ENCODE measurements at regions not wholly inside any gene's neighbourhood (a gene's known extent, or its start where the extent isn't known, plus 50 kb on each side); places are given as distances from the start of the nearest gene placed in this dataset.

DNA sequence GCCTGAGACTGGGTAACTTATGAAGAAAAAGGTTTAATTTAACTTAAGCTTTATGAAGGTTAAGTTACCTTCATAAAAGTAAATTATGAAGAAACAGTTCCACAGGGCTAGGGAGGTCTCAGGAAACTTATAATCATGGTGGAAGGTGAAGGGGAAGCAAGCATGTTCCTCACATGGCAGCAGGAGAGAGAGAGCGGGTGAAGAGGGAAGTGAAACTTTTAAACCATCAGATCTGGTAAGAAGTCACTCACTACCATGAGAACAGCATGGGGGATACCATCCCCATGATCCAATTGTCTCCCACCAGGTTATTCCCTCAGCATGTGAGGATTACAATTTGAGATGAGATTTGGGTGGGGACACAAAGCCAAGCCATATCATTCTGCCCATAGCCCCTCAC is 944.7 kb upstream of the NDST4 start:
- Histone ChIP-seq H3K27ac (ENCODE audit: low read depth in 1 of 2, low read length in 1 of 2) (no peak overlapping the region), H3K4me1 (ENCODE audit: control insufficient read depth in 5 of 5, insufficient read depth in 5 of 5, low read length in 5 of 5) (no peaks in the 10 kb centered on the region), H3K36me3 (ENCODE audit: control insufficient read depth in 4 of 4, insufficient read depth in 4 of 4, low read length in 4 of 4) (no peaks in the 10 kb centered on the region), H3K4me3 (no peak overlapping the region), H3K27me3 (ENCODE audit: control insufficient read depth in 3 of 3, insufficient read depth in 3 of 3, low read length in 2 of 3) (no peaks in the 10 kb centered on the region), H3K9ac (ENCODE audit: insufficient read depth in 1 of 2, low read length in 2 of 2) (no peak overlapping the region), H3K9me3 (ENCODE audit: control insufficient read depth in 4 of 4, insufficient read depth in 3 of 4, low read length in 3 of 4) (no peaks in the 10 kb centered on the region)
- TF ChIP-seq, protein P1, sequence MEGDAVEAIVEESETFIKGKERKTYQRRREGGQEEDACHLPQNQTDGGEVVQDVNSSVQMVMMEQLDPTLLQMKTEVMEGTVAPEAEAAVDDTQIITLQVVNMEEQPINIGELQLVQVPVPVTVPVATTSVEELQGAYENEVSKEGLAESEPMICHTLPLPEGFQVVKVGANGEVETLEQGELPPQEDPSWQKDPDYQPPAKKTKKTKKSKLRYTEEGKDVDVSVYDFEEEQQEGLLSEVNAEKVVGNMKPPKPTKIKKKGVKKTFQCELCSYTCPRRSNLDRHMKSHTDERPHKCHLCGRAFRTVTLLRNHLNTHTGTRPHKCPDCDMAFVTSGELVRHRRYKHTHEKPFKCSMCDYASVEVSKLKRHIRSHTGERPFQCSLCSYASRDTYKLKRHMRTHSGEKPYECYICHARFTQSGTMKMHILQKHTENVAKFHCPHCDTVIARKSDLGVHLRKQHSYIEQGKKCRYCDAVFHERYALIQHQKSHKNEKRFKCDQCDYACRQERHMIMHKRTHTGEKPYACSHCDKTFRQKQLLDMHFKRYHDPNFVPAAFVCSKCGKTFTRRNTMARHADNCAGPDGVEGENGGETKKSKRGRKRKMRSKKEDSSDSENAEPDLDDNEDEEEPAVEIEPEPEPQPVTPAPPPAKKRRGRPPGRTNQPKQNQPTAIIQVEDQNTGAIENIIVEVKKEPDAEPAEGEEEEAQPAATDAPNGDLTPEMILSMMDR (IDR thresholded peaks at IDR 0.05; ENCODE audit: control extremely low read depth, extremely low read depth): no peak
- ATAC-seq (ENCODE audit: insufficient read depth, low FRiP score) (no peak), DNase-seq (no peak)
- 72 to 89% methylated on average over 1 of the region's 1 CpG for WGBS, 2 donors

DNA sequence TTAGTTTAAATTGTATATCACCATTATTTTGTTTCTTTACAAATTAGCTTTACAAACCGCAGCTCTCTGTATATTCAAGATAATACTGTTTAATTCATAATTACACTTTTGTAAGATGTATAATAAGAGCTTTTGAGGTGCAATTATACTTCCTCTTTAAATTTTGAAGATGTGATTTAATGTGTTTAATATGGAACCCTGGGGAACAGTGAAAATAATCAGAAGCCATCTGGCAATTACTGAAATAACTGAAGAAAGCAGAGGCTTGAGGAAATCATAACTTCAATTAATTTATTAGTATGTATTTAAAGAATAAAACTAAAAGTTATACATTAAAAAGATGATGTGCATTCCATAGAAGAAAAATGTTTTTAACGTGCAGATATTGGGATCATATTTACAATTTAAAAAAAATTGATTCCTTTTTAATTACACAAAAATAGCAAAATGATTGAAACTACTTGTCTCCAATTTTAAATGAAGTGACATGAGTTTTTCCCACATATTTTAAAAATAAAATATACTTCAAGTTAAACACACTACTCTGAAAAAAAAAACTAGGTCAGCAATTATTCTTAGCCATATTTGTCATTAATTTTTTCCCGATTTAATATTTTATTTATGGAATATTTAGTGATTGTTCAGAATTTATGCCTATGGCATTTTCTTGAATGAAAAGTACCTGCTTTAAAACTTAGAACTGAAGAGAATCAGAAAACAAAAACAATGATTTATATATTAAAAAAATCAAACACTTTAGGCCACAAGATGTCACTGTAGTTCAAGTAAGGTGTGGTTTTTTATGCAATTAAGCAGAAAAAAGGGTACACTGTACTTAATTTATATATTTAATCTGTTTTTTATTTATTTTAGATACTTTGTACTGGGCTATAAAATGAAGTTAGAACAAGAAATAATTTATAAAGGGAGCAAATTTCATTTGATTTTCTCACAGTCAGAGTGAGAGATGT is 942.7 kb upstream of the NDST4 start:
- Histone ChIP-seq H3K36me3 (ENCODE audit: control insufficient read depth in 4 of 4, insufficient read depth in 4 of 4, low read length in 4 of 4) (no peaks in the 10 kb centered on the region), H3K9ac (ENCODE audit: insufficient read depth in 1 of 2, low read length in 2 of 2) (no peak overlapping the region), H3K27ac (ENCODE audit: low read depth in 1 of 2, low read length in 1 of 2) (no peak overlapping the region), H3K27me3 (ENCODE audit: control insufficient read depth in 3 of 3, insufficient read depth in 3 of 3, low read length in 2 of 3) (no peaks in the 10 kb centered on the region), H3K9me3 (ENCODE audit: control insufficient read depth in 4 of 4, insufficient read depth in 3 of 4, low read length in 3 of 4) (no peaks in the 10 kb centered on the region), H3K4me1 (ENCODE audit: control insufficient read depth in 5 of 5, insufficient read depth in 5 of 5, low read length in 5 of 5) (no peaks in the 10 kb centered on the region), H3K4me3 (no peak overlapping the region)
- TF ChIP-seq, protein P1 (IDR thresholded peaks at IDR 0.05; ENCODE audit: control extremely low read depth, extremely low read depth): no peak
- ATAC-seq (ENCODE audit: insufficient read depth, low FRiP score): no peak
- peak in 2 of 3 donors; percentile 11 to 18 for DNase-seq
- 63% methylated on average over 3 of the region's 3 CpGs for WGBS, 2 donors

DNA sequence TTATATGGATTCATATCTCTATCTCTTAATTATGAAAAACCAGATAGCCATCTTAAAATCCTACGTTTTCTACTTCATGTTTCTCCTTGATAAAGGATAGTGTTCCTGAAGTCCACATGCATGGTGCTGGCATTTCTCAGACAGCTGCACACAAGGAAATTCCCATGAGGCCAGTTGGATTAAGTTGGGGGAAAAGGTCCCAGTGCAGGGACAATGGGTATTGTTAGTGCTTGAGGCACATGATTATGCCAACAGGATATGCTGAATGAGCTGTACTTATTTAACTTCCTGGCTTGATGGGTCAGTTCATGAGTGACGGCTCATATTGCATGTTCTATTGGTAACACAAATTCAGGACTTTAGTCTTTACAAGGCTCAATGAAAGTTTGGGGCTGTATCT is 913.9 kb upstream of the NDST4 start:
- Histone ChIP-seq H3K36me3 (ENCODE audit: control insufficient read depth in 4 of 4, insufficient read depth in 4 of 4, low read length in 4 of 4) (no peaks in the 10 kb centered on the region), H3K9ac (ENCODE audit: insufficient read depth in 1 of 2, low read length in 2 of 2) (no peak overlapping the region), H3K27ac (ENCODE audit: low read depth in 1 of 2, low read length in 1 of 2) (no peak overlapping the region), H3K27me3 (ENCODE audit: control insufficient read depth in 3 of 3, insufficient read depth in 3 of 3, low read length in 2 of 3) (no peaks in the 10 kb centered on the region), H3K4me1 (ENCODE audit: control insufficient read depth in 5 of 5, insufficient read depth in 5 of 5, low read length in 5 of 5) (no peaks in the 10 kb centered on the region), H3K9me3 (ENCODE audit: control insufficient read depth in 4 of 4, insufficient read depth in 3 of 4, low read length in 3 of 4) (no peaks in the 10 kb centered on the region), H3K4me3 (no peak overlapping the region)
- DNase-seq (peak in 1 of 3 donors; percentile 16), ATAC-seq (ENCODE audit: insufficient read depth, low FRiP score) (no peak)
- TF ChIP-seq, protein P1 (IDR thresholded peaks at IDR 0.05; ENCODE audit: control extremely low read depth, extremely low read depth): no peak
- 56 to 75% methylated on average over 2 of the region's 2 CpGs for WGBS, 2 donors

Measured in lung (tissue), 11 donors.